ENCODE measurements at regions not wholly inside any gene's neighbourhood (a gene's known extent, or its start where the extent isn't known, plus 50 kb on each side); places are given as distances from the start of the nearest gene placed in this dataset.

GRCh38 chr5:39631958-39632357 lies 207.2 kb upstream of the DAB2 start:
- H3K27me3 ChIP-seq (replicated peaks; ENCODE audit: control insufficient read depth, insufficient read depth, low read length, poor library complexity, severe bottlenecking): no peaks in the 10 kb centered on the region
- DNase-seq: no peak
- no peaks in the 10 kb centered on the region for H3K36me3 ChIP-seq (ENCODE audit: control insufficient read depth, insufficient read depth, low read length)
- no peaks in the 10 kb centered on the region for H3K9me3 ChIP-seq (ENCODE audit: control insufficient read depth, low read length)
- no peak overlapping the region for H3K27ac ChIP-seq (ENCODE audit: insufficient read depth, low read length, poor library complexity, severe bottlenecking)
- no peak overlapping the region for H3K4me3 ChIP-seq (ENCODE audit: insufficient read depth, low read depth, low read length, poor library complexity, severe bottlenecking)
- no peaks in the 10 kb centered on the region for H3K4me1 ChIP-seq (ENCODE audit: control insufficient read depth, insufficient read depth, low read length, poor library complexity, severe bottlenecking)

GRCh38 chr5:39629946-39630345 lies 205.2 kb upstream of the DAB2 start:
- H3K4me1 ChIP-seq (ENCODE audit: control insufficient read depth, insufficient read depth, low read length, poor library complexity, severe bottlenecking): no peaks in the 10 kb centered on the region
- H3K27ac ChIP-seq (ENCODE audit: insufficient read depth, low read length, poor library complexity, severe bottlenecking): no peak overlapping the region
- no peaks in the 10 kb centered on the region for H3K27me3 ChIP-seq (replicated peaks; ENCODE audit: control insufficient read depth, insufficient read depth, low read length, poor library complexity, severe bottlenecking)
- no peak for DNase-seq
- no peaks in the 10 kb centered on the region for H3K36me3 ChIP-seq (ENCODE audit: control insufficient read depth, insufficient read depth, low read length)
- H3K4me3 ChIP-seq (ENCODE audit: insufficient read depth, low read depth, low read length, poor library complexity, severe bottlenecking): no peak overlapping the region
- no peaks in the 10 kb centered on the region for H3K9me3 ChIP-seq (ENCODE audit: control insufficient read depth, low read length)

GRCh38 chr5:39628348-39628747 lies 203.6 kb upstream of the DAB2 start:
- DNase-seq: no peak
- H3K27me3 ChIP-seq (replicated peaks; ENCODE audit: control insufficient read depth, insufficient read depth, low read length, poor library complexity, severe bottlenecking): no peaks in the 10 kb centered on the region
- no peaks in the 10 kb centered on the region for H3K36me3 ChIP-seq (ENCODE audit: control insufficient read depth, insufficient read depth, low read length)
- H3K4me1 ChIP-seq (ENCODE audit: control insufficient read depth, insufficient read depth, low read length, poor library complexity, severe bottlenecking): no peaks in the 10 kb centered on the region
- H3K4me3 ChIP-seq (ENCODE audit: insufficient read depth, low read depth, low read length, poor library complexity, severe bottlenecking): no peak overlapping the region
- H3K9me3 ChIP-seq (ENCODE audit: control insufficient read depth, low read length): no peaks in the 10 kb centered on the region
- H3K27ac ChIP-seq (ENCODE audit: insufficient read depth, low read length, poor library complexity, severe bottlenecking): no peak overlapping the region

GRCh38 chr5:39624890-39625289 lies 200.1 kb upstream of the DAB2 start:
- Histone ChIP-seq H3K27me3 (replicated peaks; ENCODE audit: control insufficient read depth, insufficient read depth, low read length, poor library complexity, severe bottlenecking) (no peaks in the 10 kb centered on the region), H3K4me3 (ENCODE audit: insufficient read depth, low read depth, low read length, poor library complexity, severe bottlenecking) (no peak overlapping the region)

GRCh38 chr5:39624268-39624886 lies 199.6 kb upstream of the DAB2 start:
- H3K4me3 ChIP-seq (ENCODE audit: insufficient read depth, low read depth, low read length, poor library complexity, severe bottlenecking): no peak overlapping the region
- H3K27me3 ChIP-seq (replicated peaks; ENCODE audit: control insufficient read depth, insufficient read depth, low read length, poor library complexity, severe bottlenecking): no peaks in the 10 kb centered on the region
- no peaks in the 10 kb centered on the region for H3K4me1 ChIP-seq (ENCODE audit: control insufficient read depth, insufficient read depth, low read length, poor library complexity, severe bottlenecking)
- H3K36me3 ChIP-seq (ENCODE audit: control insufficient read depth, insufficient read depth, low read length): no peaks in the 10 kb centered on the region
- H3K9me3 ChIP-seq (ENCODE audit: control insufficient read depth, low read length): no peaks in the 10 kb centered on the region
- H3K27ac ChIP-seq (ENCODE audit: insufficient read depth, low read length, poor library complexity, severe bottlenecking): no peak overlapping the region
- DNase-seq: no peak

More at GRCh38 chr5:39624890-39625289, 200.1 kb upstream of the DAB2 start:
- Histone ChIP-seq H3K9me3 (ENCODE audit: control insufficient read depth, low read length) (no peaks in the 10 kb centered on the region), H3K27ac (ENCODE audit: insufficient read depth, low read length, poor library complexity, severe bottlenecking) (no peak overlapping the region), H3K4me1 (ENCODE audit: control insufficient read depth, insufficient read depth, low read length, poor library complexity, severe bottlenecking) (no peaks in the 10 kb centered on the region), H3K36me3 (ENCODE audit: control insufficient read depth, insufficient read depth, low read length) (no peaks in the 10 kb centered on the region)
- no peak for DNase-seq

GRCh38 chr5:39623291-39623865 lies 198.6 kb upstream of the DAB2 start:
- H3K27ac ChIP-seq (ENCODE audit: insufficient read depth, low read length, poor library complexity, severe bottlenecking): no peak overlapping the region

GRCh38 chr5:39622281-39622680 lies 197.5 kb upstream of the DAB2 start:
- DNase-seq: no peak
- no peak overlapping the region for H3K4me3 ChIP-seq (ENCODE audit: insufficient read depth, low read depth, low read length, poor library complexity, severe bottlenecking)
- no peaks in the 10 kb centered on the region for H3K27me3 ChIP-seq (replicated peaks; ENCODE audit: control insufficient read depth, insufficient read depth, low read length, poor library complexity, severe bottlenecking)
- no peak overlapping the region for H3K27ac ChIP-seq (ENCODE audit: insufficient read depth, low read length, poor library complexity, severe bottlenecking)
- no peaks in the 10 kb centered on the region for H3K36me3 ChIP-seq (ENCODE audit: control insufficient read depth, insufficient read depth, low read length)
- H3K9me3 ChIP-seq (ENCODE audit: control insufficient read depth, low read length): no peaks in the 10 kb centered on the region
- no peaks in the 10 kb centered on the region for H3K4me1 ChIP-seq (ENCODE audit: control insufficient read depth, insufficient read depth, low read length, poor library complexity, severe bottlenecking)

More at GRCh38 chr5:39623291-39623865, 198.6 kb upstream of the DAB2 start:
- H3K27me3 ChIP-seq (replicated peaks; ENCODE audit: control insufficient read depth, insufficient read depth, low read length, poor library complexity, severe bottlenecking): no peaks in the 10 kb centered on the region
- no peaks in the 10 kb centered on the region for H3K4me1 ChIP-seq (ENCODE audit: control insufficient read depth, insufficient read depth, low read length, poor library complexity, severe bottlenecking)
- H3K9me3 ChIP-seq (ENCODE audit: control insufficient read depth, low read length): no peaks in the 10 kb centered on the region
- H3K36me3 ChIP-seq (ENCODE audit: control insufficient read depth, insufficient read depth, low read length): no peaks in the 10 kb centered on the region
- no peak overlapping the region for H3K4me3 ChIP-seq (ENCODE audit: insufficient read depth, low read depth, low read length, poor library complexity, severe bottlenecking)
- DNase-seq: no peak

- Histone ChIP-seq H3K4me1 (ENCODE audit: control insufficient read depth, insufficient read depth, low read length, poor library complexity, severe bottlenecking) (no peaks in the 10 kb centered on the region), H3K4me3 (ENCODE audit: insufficient read depth, low read depth, low read length, poor library complexity, severe bottlenecking) (no peak overlapping the region), H3K27ac (ENCODE audit: insufficient read depth, low read length, poor library complexity, severe bottlenecking) (no peak overlapping the region), H3K9me3 (ENCODE audit: control insufficient read depth, low read length) (no peaks in the 10 kb centered on the region), H3K27me3 (replicated peaks; ENCODE audit: control insufficient read depth, insufficient read depth, low read length, poor library complexity, severe bottlenecking) (no peaks in the 10 kb centered on the region), H3K36me3 (ENCODE audit: control insufficient read depth, insufficient read depth, low read length) (no peaks in the 10 kb centered on the region)
- DNase-seq: no peak
Observed at GRCh38 chr5:39619168-39619818, 194.5 kb upstream of the DAB2 start.

GRCh38 chr5:39618391-39618790 lies 193.6 kb upstream of the DAB2 start:
- Histone ChIP-seq H3K36me3 (ENCODE audit: control insufficient read depth, insufficient read depth, low read length) (no peaks in the 10 kb centered on the region), H3K27ac (ENCODE audit: insufficient read depth, low read length, poor library complexity, severe bottlenecking) (no peak overlapping the region), H3K9me3 (ENCODE audit: control insufficient read depth, low read length) (no peaks in the 10 kb centered on the region), H3K27me3 (replicated peaks; ENCODE audit: control insufficient read depth, insufficient read depth, low read length, poor library complexity, severe bottlenecking) (no peaks in the 10 kb centered on the region), H3K4me1 (ENCODE audit: control insufficient read depth, insufficient read depth, low read length, poor library complexity, severe bottlenecking) (no peaks in the 10 kb centered on the region), H3K4me3 (ENCODE audit: insufficient read depth, low read depth, low read length, poor library complexity, severe bottlenecking) (no peak overlapping the region)
- no peak for DNase-seq

GRCh38 chr5:39616131-39616530 lies 191.4 kb upstream of the DAB2 start:
- Histone ChIP-seq H3K27ac (ENCODE audit: insufficient read depth, low read length, poor library complexity, severe bottlenecking) (no peak overlapping the region), H3K4me3 (ENCODE audit: insufficient read depth, low read depth, low read length, poor library complexity, severe bottlenecking) (no peak overlapping the region), H3K4me1 (ENCODE audit: control insufficient read depth, insufficient read depth, low read length, poor library complexity, severe bottlenecking) (no peaks in the 10 kb centered on the region), H3K36me3 (ENCODE audit: control insufficient read depth, insufficient read depth, low read length) (no peaks in the 10 kb centered on the region), H3K9me3 (ENCODE audit: control insufficient read depth, low read length) (no peaks in the 10 kb centered on the region), H3K27me3 (replicated peaks; ENCODE audit: control insufficient read depth, insufficient read depth, low read length, poor library complexity, severe bottlenecking) (no peaks in the 10 kb centered on the region)
- no peak for DNase-seq

Measured in effector memory CD4-positive, alpha-beta T cell (primary cell).